ENCODE measurements at regions not wholly inside any gene's neighbourhood (a gene's known extent, or its start where the extent isn't known, plus 50 kb on each side); places are given as distances from the start of the nearest gene placed in this dataset.

DNA sequence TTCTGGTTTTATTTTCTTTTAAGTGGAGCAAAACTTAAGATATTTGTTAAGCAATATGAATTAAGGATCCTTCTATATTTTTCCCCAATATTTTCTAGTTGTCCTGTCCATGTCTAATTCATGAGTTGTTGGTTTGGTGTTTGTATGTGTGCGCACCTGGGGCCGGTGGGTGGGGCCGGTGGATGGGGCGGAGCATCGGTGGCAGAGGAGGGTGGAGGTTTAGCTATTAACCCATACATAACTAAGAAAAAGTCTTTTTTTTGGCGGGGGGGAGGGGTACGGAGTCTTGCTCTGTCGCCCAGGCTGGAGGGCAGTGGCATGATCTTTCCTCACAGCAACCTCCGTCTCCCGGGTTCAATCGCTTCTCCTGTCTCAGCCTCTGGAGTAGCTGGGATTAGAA, 489.8 kb downstream of the PDGFC start:
- TF ChIP-seq, protein P1, sequence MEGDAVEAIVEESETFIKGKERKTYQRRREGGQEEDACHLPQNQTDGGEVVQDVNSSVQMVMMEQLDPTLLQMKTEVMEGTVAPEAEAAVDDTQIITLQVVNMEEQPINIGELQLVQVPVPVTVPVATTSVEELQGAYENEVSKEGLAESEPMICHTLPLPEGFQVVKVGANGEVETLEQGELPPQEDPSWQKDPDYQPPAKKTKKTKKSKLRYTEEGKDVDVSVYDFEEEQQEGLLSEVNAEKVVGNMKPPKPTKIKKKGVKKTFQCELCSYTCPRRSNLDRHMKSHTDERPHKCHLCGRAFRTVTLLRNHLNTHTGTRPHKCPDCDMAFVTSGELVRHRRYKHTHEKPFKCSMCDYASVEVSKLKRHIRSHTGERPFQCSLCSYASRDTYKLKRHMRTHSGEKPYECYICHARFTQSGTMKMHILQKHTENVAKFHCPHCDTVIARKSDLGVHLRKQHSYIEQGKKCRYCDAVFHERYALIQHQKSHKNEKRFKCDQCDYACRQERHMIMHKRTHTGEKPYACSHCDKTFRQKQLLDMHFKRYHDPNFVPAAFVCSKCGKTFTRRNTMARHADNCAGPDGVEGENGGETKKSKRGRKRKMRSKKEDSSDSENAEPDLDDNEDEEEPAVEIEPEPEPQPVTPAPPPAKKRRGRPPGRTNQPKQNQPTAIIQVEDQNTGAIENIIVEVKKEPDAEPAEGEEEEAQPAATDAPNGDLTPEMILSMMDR (conservative IDR thresholded peaks at IDR 0.05; ENCODE audit: low read depth, low read length) = no peak
- TF ChIP-seq SMC3 (IDR thresholded peaks at IDR 0.05; ENCODE audit: low read depth, low read length) = no peak
- no peak for TF ChIP-seq NFE2L2 (IDR thresholded peaks at IDR 0.05; ENCODE audit: low read depth, low read length)
- TF ChIP-seq POLR2A (IDR thresholded peaks at IDR 0.05; ENCODE audit: low read depth, low read length) = no peak
